ENCODE measurements at regions not wholly inside any gene's neighbourhood (a gene's known extent, or its start where the extent isn't known, plus 50 kb on each side); places are given as distances from the start of the nearest gene placed in this dataset.
"Not testable (repeated sequence)": the region's sequence is repeated elsewhere in the genome, so short reads cannot be mapped to it uniquely, and the experiment has no call there.

DNA sequence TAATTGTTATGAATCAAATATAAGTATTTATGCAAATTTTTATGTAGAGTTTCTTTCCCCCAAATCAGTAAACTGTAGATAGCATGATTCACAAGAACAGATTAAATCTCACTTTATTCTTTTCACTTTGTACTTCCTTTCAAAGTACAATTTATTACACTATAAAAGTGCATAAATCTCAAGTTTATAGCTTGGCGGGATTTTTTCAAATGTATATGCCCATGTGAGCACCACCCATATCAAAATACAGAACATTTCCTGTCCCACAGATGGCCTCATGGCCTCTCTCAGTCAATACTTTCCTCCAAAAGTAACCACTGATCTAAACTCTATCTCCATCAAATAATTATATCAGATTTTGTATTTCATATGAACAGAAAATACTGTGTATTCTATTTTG lies 196.1 kb upstream of the THRB start:
- Mint-ChIP-seq H3K4me1 (ENCODE audit: low read depth) (peaks cover 6% of the 10 kb centered on the region), H3K36me3 (ENCODE audit: low read depth) (no peaks in the 10 kb centered on the region), H3K4me3 (no peak overlapping the region), H3K27me3 (no peaks in the 10 kb centered on the region), H3K27ac (no peak overlapping the region), H3K9me3 (peaks cover 4% of the 10 kb centered on the region)
- ATAC-seq = no peak
- DNase-seq = no peak
- TF ChIP-seq, protein P1, sequence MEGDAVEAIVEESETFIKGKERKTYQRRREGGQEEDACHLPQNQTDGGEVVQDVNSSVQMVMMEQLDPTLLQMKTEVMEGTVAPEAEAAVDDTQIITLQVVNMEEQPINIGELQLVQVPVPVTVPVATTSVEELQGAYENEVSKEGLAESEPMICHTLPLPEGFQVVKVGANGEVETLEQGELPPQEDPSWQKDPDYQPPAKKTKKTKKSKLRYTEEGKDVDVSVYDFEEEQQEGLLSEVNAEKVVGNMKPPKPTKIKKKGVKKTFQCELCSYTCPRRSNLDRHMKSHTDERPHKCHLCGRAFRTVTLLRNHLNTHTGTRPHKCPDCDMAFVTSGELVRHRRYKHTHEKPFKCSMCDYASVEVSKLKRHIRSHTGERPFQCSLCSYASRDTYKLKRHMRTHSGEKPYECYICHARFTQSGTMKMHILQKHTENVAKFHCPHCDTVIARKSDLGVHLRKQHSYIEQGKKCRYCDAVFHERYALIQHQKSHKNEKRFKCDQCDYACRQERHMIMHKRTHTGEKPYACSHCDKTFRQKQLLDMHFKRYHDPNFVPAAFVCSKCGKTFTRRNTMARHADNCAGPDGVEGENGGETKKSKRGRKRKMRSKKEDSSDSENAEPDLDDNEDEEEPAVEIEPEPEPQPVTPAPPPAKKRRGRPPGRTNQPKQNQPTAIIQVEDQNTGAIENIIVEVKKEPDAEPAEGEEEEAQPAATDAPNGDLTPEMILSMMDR (IDR thresholded peaks at IDR 0.05) = no peak
- intact Hi-C loops (cut with micrococcal nuclease) = no loop called here
- POLR2A ChIA-PET = no interaction called here
- CTCF ChIA-PET = interaction anchor here (1.0 kb wide), 1 partner anchor 10 kb away, joined by 3 read pairs; no protein-coding TSS in a partner anchor

DNA sequence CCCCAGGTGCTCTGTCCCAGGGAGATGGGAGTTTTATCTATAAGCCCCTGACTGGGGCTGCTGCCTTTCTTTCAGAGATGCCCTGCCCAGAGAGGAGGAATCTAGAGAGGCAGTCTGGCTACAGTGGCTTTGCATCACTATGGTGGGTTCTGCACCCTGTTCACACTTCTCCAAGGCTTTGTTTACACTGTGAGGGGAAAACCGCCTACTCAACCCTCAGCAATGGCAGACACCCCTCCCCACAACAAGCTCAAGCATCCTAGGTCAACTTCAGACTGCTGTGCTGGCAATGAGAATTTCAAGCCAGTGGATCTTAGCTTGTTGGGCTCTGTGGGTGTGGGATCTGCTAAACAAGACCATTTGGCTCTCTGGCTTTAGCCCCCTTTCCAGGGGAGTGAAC lies 204.4 kb upstream of the THRB start:
- H3K27me3 Mint-ChIP-seq; ATAC-seq; H3K36me3 Mint-ChIP-seq (ENCODE audit: low read depth); H3K4me1 Mint-ChIP-seq (ENCODE audit: low read depth); DNase-seq; intact Hi-C loops (cut with micrococcal nuclease); POLR2A ChIA-PET; H3K4me3 Mint-ChIP-seq; H3K9me3 Mint-ChIP-seq; CTCF ChIA-PET; H3K27ac Mint-ChIP-seq: not testable (repeated sequence)

DNA sequence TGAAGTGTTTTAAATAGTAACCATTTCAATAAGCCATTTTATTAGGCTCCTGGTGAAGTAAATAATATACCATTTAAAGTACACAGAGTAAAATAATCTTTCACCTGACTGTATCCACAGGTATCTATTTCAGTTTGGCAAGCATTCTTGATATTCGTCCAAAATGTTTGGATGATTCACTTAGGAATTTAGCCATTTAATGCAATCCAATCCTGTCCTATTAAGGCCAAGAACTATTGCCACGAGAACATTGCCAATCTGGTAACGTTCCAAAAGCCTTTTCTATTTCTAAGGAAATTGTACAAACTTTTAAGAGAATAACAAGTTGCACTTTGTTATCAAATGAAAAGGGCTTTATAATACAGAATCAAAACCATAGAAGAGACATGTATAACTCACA lies 209.8 kb upstream of the THRB start:
- CTCF ChIA-PET = no interaction called here
- intact Hi-C loops (cut with micrococcal nuclease) = no loop called here
- Mint-ChIP-seq H3K27ac (no peak overlapping the region), H3K4me1 (ENCODE audit: low read depth) (no peaks in the 10 kb centered on the region), H3K9me3 (no peaks in the 10 kb centered on the region), H3K36me3 (ENCODE audit: low read depth) (no peaks in the 10 kb centered on the region), H3K27me3 (peaks cover 4% of the 10 kb centered on the region), H3K4me3 (no peak overlapping the region)
- ATAC-seq (no peak), DNase-seq (no peak)
- POLR2A ChIA-PET = no interaction called here
- TF ChIP-seq, protein P1 (IDR thresholded peaks at IDR 0.05) = no peak

DNA sequence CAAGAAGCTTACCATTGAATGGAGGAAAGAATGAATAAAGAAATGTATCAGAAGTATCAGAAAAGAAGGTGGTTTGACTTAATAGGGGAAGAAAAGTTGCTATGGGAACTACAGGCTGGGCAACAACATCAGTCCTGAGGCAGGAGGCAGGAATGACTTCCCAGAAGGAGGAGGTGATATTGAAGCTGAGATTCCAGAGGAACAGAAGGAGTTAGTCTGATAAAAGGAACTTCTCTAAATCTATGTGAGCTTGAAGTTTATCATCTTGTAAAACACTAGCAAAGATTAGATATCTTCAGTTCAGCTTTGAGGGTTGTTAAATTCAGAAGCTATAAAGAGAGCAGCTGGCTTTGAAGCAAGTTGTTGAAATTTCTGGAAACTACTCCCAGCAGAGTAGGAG lies 213.3 kb upstream of the THRB start:
- Mint-ChIP-seq H3K27me3 (no peaks in the 10 kb centered on the region), H3K27ac (no peak overlapping the region), H3K9me3 (no peaks in the 10 kb centered on the region), H3K4me1 (ENCODE audit: low read depth) (no peaks in the 10 kb centered on the region), H3K36me3 (ENCODE audit: low read depth) (no peaks in the 10 kb centered on the region), H3K4me3 (no peak overlapping the region)
- CTCF ChIA-PET = interaction anchor here (0.7 to 1.2 kb wide), 2 partner anchors 21 to 182 kb away, joined by 3 to 4 read pairs; no protein-coding TSS in a partner anchor
- TF ChIP-seq, protein P1 (IDR thresholded peaks at IDR 0.05) = no peak
- POLR2A ChIA-PET = no interaction called here
- ATAC-seq (no peak), DNase-seq (no peak)
- intact Hi-C loops (cut with micrococcal nuclease) = no loop called here

DNA sequence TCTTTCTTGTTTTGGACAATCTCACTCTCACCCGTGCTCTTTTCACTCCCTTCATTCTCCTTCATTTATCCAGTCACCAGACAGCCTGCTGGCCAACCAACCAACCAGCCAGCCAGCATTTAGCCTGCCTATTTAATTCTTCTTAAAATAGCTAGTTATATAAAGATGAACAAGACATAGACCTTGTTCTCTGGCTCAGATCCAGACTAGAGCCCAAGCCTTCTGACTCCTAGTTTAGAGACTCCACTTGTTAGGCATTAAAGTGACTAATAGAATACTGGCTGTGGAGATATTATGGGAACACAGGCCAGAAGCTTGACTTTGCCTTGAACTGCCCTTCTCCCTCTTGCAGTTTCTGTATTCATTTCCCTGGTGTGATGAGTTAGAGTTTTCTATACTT lies 215.3 kb upstream of the THRB start:
- H3K27ac Mint-ChIP-seq = no peak overlapping the region
- DNase-seq = no peak
- TF ChIP-seq, protein P1 (IDR thresholded peaks at IDR 0.05) = no peak
- ChIA-PET CTCF (no interaction called here), POLR2A (no interaction called here)
- no peaks in the 10 kb centered on the region for H3K9me3 Mint-ChIP-seq
- intact Hi-C loops (cut with micrococcal nuclease) = no loop called here
- no peaks in the 10 kb centered on the region for H3K4me1 Mint-ChIP-seq (ENCODE audit: low read depth)
- H3K36me3 Mint-ChIP-seq (ENCODE audit: low read depth) = no peaks in the 10 kb centered on the region
- no peak overlapping the region for H3K4me3 Mint-ChIP-seq
- no peak for ATAC-seq
- no peaks in the 10 kb centered on the region for H3K27me3 Mint-ChIP-seq

DNA sequence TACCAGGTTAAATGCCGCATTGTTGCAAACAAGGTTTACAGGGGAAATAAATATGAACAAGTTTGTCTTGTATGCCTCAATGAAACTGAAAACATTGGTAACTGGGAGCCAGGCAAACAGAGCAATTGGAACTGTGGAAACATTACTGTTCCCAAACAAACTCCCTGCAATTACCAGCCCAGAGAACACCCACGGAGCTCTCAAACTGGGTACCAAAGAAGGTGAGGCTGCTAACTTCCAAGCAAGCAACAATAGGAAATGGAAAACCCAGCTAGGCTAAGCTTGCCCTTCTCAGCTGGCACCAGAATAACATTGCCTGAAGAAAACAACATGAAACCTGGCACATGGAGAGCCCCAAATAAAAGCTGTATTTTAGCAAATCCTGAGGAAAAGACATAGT lies 218.9 kb upstream of the THRB start:
- Mint-ChIP-seq H3K36me3 (ENCODE audit: low read depth) (no peaks in the 10 kb centered on the region), H3K27me3 (no peaks in the 10 kb centered on the region), H3K4me3 (no peak overlapping the region), H3K27ac (no peak overlapping the region), H3K9me3 (no peaks in the 10 kb centered on the region), H3K4me1 (ENCODE audit: low read depth) (no peaks in the 10 kb centered on the region)
- ATAC-seq (no peak), DNase-seq (no peak)
- ChIA-PET CTCF (no interaction called here), POLR2A (no interaction called here)
- intact Hi-C loops (cut with micrococcal nuclease) = no loop called here
- TF ChIP-seq, protein P1 (IDR thresholded peaks at IDR 0.05) = no peak

Data from activated CD8-positive, alpha-beta T cell treated with anti-CD3 and anti-CD28 coated beads for 36 hours (primary cell).